ENCODE measurements at regions not wholly inside any gene's neighbourhood (a gene's known extent, or its start where the extent isn't known, plus 50 kb on each side); places are given as distances from the start of the nearest gene placed in this dataset.

DNA sequence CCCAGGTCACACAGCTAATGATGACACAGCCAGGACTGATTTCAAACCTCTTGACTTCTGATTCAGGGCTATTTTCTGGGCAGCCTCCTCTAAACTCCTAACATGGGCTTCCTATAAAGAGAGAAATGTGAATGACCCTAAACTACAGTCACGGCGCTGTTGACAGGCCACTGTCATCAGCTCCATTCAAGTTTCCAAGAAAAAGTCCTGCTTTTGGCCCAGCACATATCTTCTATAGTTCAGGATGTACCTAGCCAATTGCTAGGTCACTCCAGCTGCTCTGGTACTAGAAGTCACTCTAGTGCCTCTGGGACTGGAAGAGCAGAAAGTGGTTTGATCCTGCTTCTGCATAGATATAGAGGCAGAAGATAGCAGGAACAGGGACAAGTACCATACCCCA is 64.9 kb upstream of the TARS1 start:
- no peak overlapping the region for H3K27ac ChIP-seq
- 94 to 96% (median 94%) methylated on average over 2 of the region's 2 CpGs for WGBS, 5 donors

DNA sequence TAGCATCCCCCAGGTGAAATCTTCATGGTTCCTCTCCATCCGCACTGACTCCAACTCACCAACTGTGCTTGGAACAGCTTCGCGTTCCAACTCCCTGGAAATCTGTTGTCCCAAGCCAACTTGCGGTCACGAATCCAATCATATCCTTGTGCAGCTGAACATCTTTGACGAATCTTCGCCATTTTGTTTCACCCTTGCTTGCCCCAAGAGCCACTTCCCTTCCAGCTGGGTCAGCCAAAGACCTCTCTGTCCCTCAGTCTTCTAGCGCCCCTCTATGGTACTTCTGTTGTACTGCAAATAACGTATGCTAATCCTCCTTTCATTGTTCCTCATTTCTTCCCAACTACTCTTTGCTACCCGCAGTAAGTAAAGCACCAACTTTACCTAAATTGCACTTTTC is 61.0 kb upstream of the TARS1 start:
- no peaks in the 10 kb centered on the region for H3K36me3 ChIP-seq
- no peak for TF ChIP-seq EP300 (IDR thresholded peaks at IDR 0.05)
- TF ChIP-seq, protein P1, sequence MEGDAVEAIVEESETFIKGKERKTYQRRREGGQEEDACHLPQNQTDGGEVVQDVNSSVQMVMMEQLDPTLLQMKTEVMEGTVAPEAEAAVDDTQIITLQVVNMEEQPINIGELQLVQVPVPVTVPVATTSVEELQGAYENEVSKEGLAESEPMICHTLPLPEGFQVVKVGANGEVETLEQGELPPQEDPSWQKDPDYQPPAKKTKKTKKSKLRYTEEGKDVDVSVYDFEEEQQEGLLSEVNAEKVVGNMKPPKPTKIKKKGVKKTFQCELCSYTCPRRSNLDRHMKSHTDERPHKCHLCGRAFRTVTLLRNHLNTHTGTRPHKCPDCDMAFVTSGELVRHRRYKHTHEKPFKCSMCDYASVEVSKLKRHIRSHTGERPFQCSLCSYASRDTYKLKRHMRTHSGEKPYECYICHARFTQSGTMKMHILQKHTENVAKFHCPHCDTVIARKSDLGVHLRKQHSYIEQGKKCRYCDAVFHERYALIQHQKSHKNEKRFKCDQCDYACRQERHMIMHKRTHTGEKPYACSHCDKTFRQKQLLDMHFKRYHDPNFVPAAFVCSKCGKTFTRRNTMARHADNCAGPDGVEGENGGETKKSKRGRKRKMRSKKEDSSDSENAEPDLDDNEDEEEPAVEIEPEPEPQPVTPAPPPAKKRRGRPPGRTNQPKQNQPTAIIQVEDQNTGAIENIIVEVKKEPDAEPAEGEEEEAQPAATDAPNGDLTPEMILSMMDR (IDR thresholded peaks at IDR 0.05): peak in 1 of 7 experiments; percentile 13
- no peak overlapping the region for H3K4me3 ChIP-seq
- H3K9me3 ChIP-seq: peaks cover 0 to 4% (median 3%) of the 10 kb centered on the region in 4 donors
- no peaks in the 10 kb centered on the region for H3K27me3 ChIP-seq
- H3K4me1 ChIP-seq: no peaks in the 10 kb centered on the region
- H3K27ac ChIP-seq: no peak overlapping the region
- intact Hi-C loops (cut with DNase I; ENCODE audit: low total_unique reads): no loop called here
- WGBS, 5 donors: 69 to 75% (median 73%) methylated on average over 10 of the region's 10 CpGs
- DNase-seq: peak in 1 of 2 donors; percentile 31

More for the DNA sequence above, 64.9 kb upstream of the TARS1 start:
- TF ChIP-seq EP300 (IDR thresholded peaks at IDR 0.05) (no peak), POLR2A (IDR thresholded peaks at IDR 0.05) (no peak), POLR2AphosphoS5 (IDR thresholded peaks at IDR 0.05) (no peak)
- TF ChIP-seq, protein P1 (IDR thresholded peaks at IDR 0.05): no peak
- no peak overlapping the region for H3K4me3 ChIP-seq
- no peaks in the 10 kb centered on the region for H3K4me1 ChIP-seq
- intact Hi-C loops (cut with DNase I; ENCODE audit: low total_unique reads): no loop called here
- no peak for DNase-seq
- H3K9me3 ChIP-seq: no peaks in the 10 kb centered on the region
- H3K36me3 ChIP-seq: no peaks in the 10 kb centered on the region
- no peaks in the 10 kb centered on the region for H3K27me3 ChIP-seq

DNA sequence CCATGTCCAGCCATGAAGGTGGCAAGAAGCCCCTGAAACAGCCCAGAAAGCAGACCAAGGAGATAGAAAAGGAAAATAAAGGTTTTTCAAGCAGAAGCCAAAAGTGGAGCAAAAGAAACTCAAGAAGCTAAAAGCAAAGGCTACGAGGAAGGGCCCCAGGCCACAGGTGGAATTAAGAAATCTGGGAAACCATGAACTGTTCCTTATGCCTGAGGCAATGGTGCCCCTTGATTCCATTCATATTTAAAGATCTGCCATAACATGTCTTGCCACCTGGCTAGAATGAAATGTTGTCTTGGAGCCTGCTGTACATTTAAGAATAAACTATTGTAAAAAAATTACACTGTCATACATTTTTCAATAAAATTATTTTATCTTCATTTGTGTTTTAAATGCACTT is 59.5 kb upstream of the TARS1 start:
- H3K27ac ChIP-seq: no peak overlapping the region
- TF ChIP-seq POLR2AphosphoS5 (IDR thresholded peaks at IDR 0.05): no peak
- no peak for TF ChIP-seq POLR2A (IDR thresholded peaks at IDR 0.05)
- TF ChIP-seq, protein P1 (IDR thresholded peaks at IDR 0.05): no peak
- TF ChIP-seq EP300 (IDR thresholded peaks at IDR 0.05): no peak
- 73 to 81% (median 78%) methylated on average over 1 of the region's 1 CpG for WGBS, 5 donors
- no peaks in the 10 kb centered on the region for H3K27me3 ChIP-seq
- intact Hi-C loops (cut with DNase I; ENCODE audit: low total_unique reads): no loop called here
- DNase-seq: no peak
- H3K36me3 ChIP-seq: no peaks in the 10 kb centered on the region
- H3K9me3 ChIP-seq: peaks cover 0 to 15% (median 11%) of the 10 kb centered on the region in 4 donors
- H3K4me3 ChIP-seq: no peak overlapping the region
- no peaks in the 10 kb centered on the region for H3K4me1 ChIP-seq

Small RNA genes in the stretch of these regions (small RNA-seq; reads per million reads assigned to genes)
- 0 reads per million in 4 donors for gene AC010343.2
- gene AC025459.1: 0 reads per million in 4 donors

All from stomach (tissue), 8 donors.